T-cell (primary cell): ENCODE measurements at regions not wholly inside any gene's neighbourhood (a gene's known extent, or its start where the extent isn't known, plus 50 kb on each side); places are given as distances from the start of the nearest gene placed in this dataset.

Experiments used
- ATAC-seq, 4 experiments: fragments of 200-7000 bp in 3 of 4; fragments of 150-1000 bp in 1 of 4; cut with Tn5 transposase; replicated peaks in 1 of 4; 1 replicate in 3 of 4; 2 replicates in 1 of 4; pipeline ENCODE4 v1.10.0; 2021; ENCODE audit warnings: moderate library complexity in 3 of 4, mild to moderate bottlenecking in 2 of 4, moderate number of reproducible peaks in 1 of 4
- CTCF ChIA-PET, 2 donors: fragments of 300-600 bp; sonication (Branson Sonifier 250); formaldehyde crosslinking; loops; one replicate each; lab custom pipeline; 2022; ENCODE audit warnings: antibody characterized with exemption in 2 of 2; lab: Charles Lee
- POLR2A ChIA-PET, 2 donors: fragments of 300-600 bp; sonication (Branson Sonifier 250); formaldehyde crosslinking; loops; one replicate each; lab custom pipeline; 2022; ENCODE audit warnings: antibody characterized with exemption in 2 of 2; lab: Charles Lee
- DNase-seq, 35 experiments: peaks; one replicate each; pipeline versions ENCODE4 v3.0.0 to v3.0.0-alpha.2; 2013 to 2023
- H3K27ac ChIP-seq: one replicate; pipeline ENCODE4 v1.5.1; 2013; ENCODE audit warnings: low read length
- H3K27me3 ChIP-seq, 2 experiments: replicated peaks in 1 of 2; 1 replicate in 1 of 2; 2 replicates in 1 of 2; pipeline versions ENCODE4 v1.6.1 to v1.7.0; 2013; ENCODE audit warnings: low read length in 1 of 2, mixed read lengths in 1 of 2; ENCODE audit not compliant: control insufficient read depth in 2 of 2, insufficient read depth in 2 of 2; ENCODE audit errors: extremely low read depth in 1 of 2
- H3K36me3 ChIP-seq, 2 donors: 1 replicate in 1 of 2; 2 replicates in 1 of 2; pipeline versions ENCODE4 v1.6.1 to v1.7.0; 2013; ENCODE audit warnings: low read length in 1 of 2; ENCODE audit not compliant: control insufficient read depth in 2 of 2, insufficient read depth in 1 of 2; ENCODE audit errors: extremely low read depth in 1 of 2
- H3K4me1 ChIP-seq, 2 experiments: 1 replicate in 1 of 2; 2 replicates in 1 of 2; pipeline versions ENCODE4 v1.6.1 to v1.7.0; 2013; ENCODE audit warnings: low read length in 2 of 2, mixed read lengths in 1 of 2; ENCODE audit not compliant: insufficient read depth in 2 of 2, control insufficient read depth in 1 of 2; ENCODE audit errors: extremely low read depth in 1 of 2
- H3K4me3 ChIP-seq, 2 donors: 1 replicate in 1 of 2; 2 replicates in 1 of 2; pipeline versions ENCODE4 v1.5.1 to v1.7.0; 2013; ENCODE audit warnings: mild to moderate bottlenecking in 2 of 2, low read length in 1 of 2, moderate library complexity in 1 of 2; ENCODE audit not compliant: control insufficient read depth in 1 of 2; ENCODE audit errors: extremely low read depth in 1 of 2
- H3K9me3 ChIP-seq: 2 replicates; pipeline ENCODE4 v1.7.0; 2013
- H3K27ac Mint-ChIP-seq, 2 donors: one replicate each; pipeline ENCODE4 v1.8.0; 2020 to 2021; ENCODE audit warnings: mild to moderate bottlenecking in 2 of 2, mixed read lengths in 2 of 2
- H3K27me3 Mint-ChIP-seq, 2 donors: one replicate each; pipeline ENCODE4 v1.8.0; 2021 to 2022; ENCODE audit warnings: mixed read lengths in 2 of 2
- H3K36me3 Mint-ChIP-seq: one replicate; pipeline ENCODE4 v1.8.0; 2021; ENCODE audit warnings: mixed read lengths
- H3K4me1 Mint-ChIP-seq, 3 donors: one replicate each; pipeline ENCODE4 v1.8.0; 2020 to 2022; ENCODE audit warnings: mixed read lengths in 3 of 3, mild to moderate bottlenecking in 1 of 3
- H3K4me3 Mint-ChIP-seq, 3 donors: one replicate each; pipeline ENCODE4 v1.8.0; 2020 to 2022; ENCODE audit warnings: mild to moderate bottlenecking in 3 of 3, mixed read lengths in 3 of 3, moderate library complexity in 3 of 3
- H3K9me3 Mint-ChIP-seq, 3 donors: one replicate each; pipeline ENCODE4 v1.8.0; 2020 to 2022; ENCODE audit warnings: mixed read lengths in 3 of 3
- WGBS: methylation state at CpG from one replicate; pipeline ENCODE4 v1.1.5; 2013; ENCODE audit warnings: missing lambda C conversion rate; ENCODE audit not compliant: insufficient coverage; 5-methylcytosine and 5-hydroxymethylcytosine counted together

DNA sequence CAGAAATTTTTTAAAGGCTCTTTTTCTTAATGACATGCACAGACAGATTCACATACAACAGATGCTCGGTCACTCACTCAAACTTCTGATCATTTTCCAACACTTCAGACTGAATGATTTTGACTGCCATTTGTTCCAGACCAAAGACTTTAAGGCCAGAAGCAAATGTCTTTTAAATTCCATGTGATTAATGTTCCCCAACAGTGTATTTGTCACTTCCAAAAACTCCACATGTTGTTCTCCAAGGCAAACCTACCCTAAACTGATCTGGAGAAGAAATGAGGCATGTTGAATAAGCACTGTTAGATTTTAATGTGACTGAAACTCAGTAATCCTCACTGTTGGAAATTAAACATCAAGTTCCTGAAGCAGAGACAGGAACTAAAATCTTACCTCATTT, 366.7 kb downstream of the GABRG2 start:
- no peak for ATAC-seq
- ChIA-PET POLR2A (no interaction called here), CTCF (no interaction called here)
- H3K36me3 ChIP-seq, result no peaks in the 10 kb centered on the region
- Mint-ChIP-seq H3K27ac (no peak overlapping the region), H3K36me3 (no peaks in the 10 kb centered on the region), H3K4me3 (no peak overlapping the region), H3K4me1 (no peaks in the 10 kb centered on the region), H3K9me3 (peaks cover 0 to 4% (median 0%) of the 10 kb centered on the region in 3 donors), H3K27me3 (no peaks in the 10 kb centered on the region)
- H3K4me3 ChIP-seq, result no peak overlapping the region
- no peaks in the 10 kb centered on the region for H3K27me3 ChIP-seq
- no CpG with 5 or more reads among the region's 1 CpG for WGBS
- H3K27ac ChIP-seq, result no peak overlapping the region
- no peak for DNase-seq
- no peaks in the 10 kb centered on the region for H3K4me1 ChIP-seq
- H3K9me3 ChIP-seq, result peaks cover 3% of the 10 kb centered on the region

DNA sequence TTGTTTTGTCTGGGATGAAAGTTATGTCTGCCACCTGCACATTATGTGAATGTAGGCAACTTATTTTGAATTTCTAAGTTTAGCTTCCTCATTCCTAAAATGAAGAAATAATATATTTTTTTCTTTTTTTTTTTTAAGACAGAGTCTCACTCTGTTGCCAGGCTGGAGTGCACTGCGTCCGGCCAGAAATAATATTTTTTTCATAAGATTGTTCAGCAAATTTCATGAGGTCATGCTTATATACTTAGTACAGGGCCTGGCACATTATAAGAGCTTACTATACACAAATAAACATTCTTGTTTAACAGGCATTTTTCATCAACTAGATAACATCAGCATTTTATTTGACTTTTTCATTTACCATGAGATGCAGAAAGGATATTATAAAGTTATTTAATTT, 368.5 kb downstream of the GABRG2 start:
- POLR2A ChIA-PET, result no interaction called here
- WGBS, result no CpG with 5 or more reads among the region's 2 CpGs
- no peaks in the 10 kb centered on the region for H3K4me1 ChIP-seq
- no peaks in the 10 kb centered on the region for H3K4me1 Mint-ChIP-seq
- no peaks in the 10 kb centered on the region for H3K27me3 Mint-ChIP-seq
- H3K36me3 ChIP-seq, result no peaks in the 10 kb centered on the region
- no peaks in the 10 kb centered on the region for H3K36me3 Mint-ChIP-seq
- H3K4me3 Mint-ChIP-seq, result no peak overlapping the region
- DNase-seq (no peak), ATAC-seq (no peak)
- no peak overlapping the region for H3K27ac ChIP-seq
- no peak overlapping the region for H3K4me3 ChIP-seq
- H3K27ac Mint-ChIP-seq, result no peak overlapping the region
- H3K27me3 ChIP-seq, result no peaks in the 10 kb centered on the region
- CTCF ChIA-PET, result no interaction called here
- peaks cover 3% of the 10 kb centered on the region for H3K9me3 ChIP-seq
- H3K9me3 Mint-ChIP-seq, result peaks cover 0 to 11% (median 4%) of the 10 kb centered on the region in 3 donors

DNA sequence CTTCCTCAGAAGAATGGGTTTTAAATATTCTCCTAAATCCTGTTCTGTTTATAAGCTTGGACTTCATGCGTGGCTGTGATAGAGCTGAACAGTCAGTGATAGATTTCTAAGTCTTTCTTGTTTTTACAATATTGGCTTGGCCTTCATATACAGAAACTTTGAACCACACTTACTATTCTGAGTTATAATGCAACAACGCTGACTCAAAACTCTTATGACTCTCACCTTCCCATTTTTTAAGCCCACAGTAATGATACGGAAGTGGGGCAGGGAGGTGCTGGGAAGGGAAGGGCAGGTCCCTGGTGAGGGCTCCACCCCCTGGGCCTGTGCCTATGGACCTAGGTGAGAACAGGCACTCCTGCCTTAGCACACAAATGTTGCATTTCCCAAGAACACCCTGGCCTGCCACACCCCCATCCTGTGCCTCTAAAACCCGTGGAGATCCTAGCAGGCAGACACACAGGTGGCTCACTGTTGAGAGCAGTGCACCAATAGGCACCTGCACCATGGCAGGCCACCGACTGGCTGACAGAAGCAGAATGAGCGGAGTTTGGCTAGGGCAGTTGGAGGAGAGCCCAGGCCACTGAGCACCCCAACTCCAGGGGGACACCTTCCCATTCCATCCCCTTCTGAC, 376.7 kb downstream of the GABRG2 start:
- Histone ChIP-seq H3K4me3 (no peak overlapping the region), H3K27me3 (no peaks in the 10 kb centered on the region), H3K9me3 (no peaks in the 10 kb centered on the region), H3K36me3 (no peaks in the 10 kb centered on the region), H3K27ac (no peak overlapping the region), H3K4me1 (no peaks in the 10 kb centered on the region)
- ATAC-seq (no peak), DNase-seq (no peak)
- Mint-ChIP-seq H3K4me1 (no peaks in the 10 kb centered on the region), H3K4me3 (no peak overlapping the region), H3K27ac (no peak overlapping the region), H3K36me3 (no peaks in the 10 kb centered on the region), H3K9me3 (peaks cover 2 to 11% (median 4%) of the 10 kb centered on the region in 3 donors), H3K27me3 (no peaks in the 10 kb centered on the region)
- WGBS, result 72% methylated on average over 3 of the region's 6 CpGs
- ChIA-PET CTCF (no interaction called here), POLR2A (no interaction called here)

DNA sequence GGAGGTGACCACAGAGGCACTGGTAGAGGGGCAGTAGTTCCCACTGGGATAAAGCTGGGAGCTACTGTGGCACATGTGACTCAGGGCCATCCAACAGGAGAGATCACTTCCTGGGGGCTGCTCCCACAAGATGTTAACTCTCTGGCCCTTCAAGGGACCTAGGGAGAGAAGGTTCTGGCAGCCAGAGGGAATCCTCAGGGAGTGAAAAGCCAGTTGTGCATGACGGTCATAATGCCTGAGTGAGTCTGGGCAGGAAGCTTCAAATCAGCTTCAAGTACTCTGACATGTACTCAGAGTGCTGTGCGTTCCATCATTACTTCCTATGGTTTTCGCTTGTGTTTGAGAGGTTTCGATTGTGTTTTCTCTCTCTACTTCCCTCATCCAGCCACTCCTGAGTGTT, 388.5 kb downstream of the GABRG2 start:
- no peaks in the 10 kb centered on the region for H3K36me3 Mint-ChIP-seq
- ChIA-PET CTCF (no interaction called here), POLR2A (no interaction called here)
- no peak overlapping the region for H3K27ac Mint-ChIP-seq
- no peak for ATAC-seq
- no peak overlapping the region for H3K4me3 Mint-ChIP-seq
- no peaks in the 10 kb centered on the region for H3K27me3 ChIP-seq
- H3K4me1 ChIP-seq, result no peaks in the 10 kb centered on the region
- no peak overlapping the region for H3K27ac ChIP-seq
- H3K4me3 ChIP-seq, result no peak overlapping the region
- peaks cover 22 to 42% (median 36%) of the 10 kb centered on the region in 3 donors for H3K9me3 Mint-ChIP-seq
- 85% methylated on average over 2 of the region's 4 CpGs for WGBS
- H3K4me1 Mint-ChIP-seq, result no peaks in the 10 kb centered on the region
- no peaks in the 10 kb centered on the region for H3K9me3 ChIP-seq
- no peak for DNase-seq
- no peaks in the 10 kb centered on the region for H3K36me3 ChIP-seq
- H3K27me3 Mint-ChIP-seq, result no peaks in the 10 kb centered on the region

DNA sequence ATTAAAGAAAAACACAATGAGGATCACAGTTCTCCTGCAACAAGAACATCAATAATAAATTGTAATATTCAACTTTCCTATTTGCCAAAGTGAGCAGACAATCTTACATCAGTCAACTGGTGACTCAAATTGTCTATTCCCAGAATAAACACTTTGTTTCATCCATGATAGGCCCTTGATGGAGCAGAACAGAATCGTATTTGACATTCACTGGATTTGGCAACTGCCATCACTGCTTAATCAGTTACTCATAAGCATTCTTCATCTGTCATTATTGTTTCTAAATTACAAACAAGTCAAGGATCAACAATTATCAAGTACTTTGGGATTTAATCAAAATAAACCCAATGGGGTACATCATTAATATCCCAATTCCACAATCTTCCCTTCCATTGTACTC, 398.4 kb downstream of the GABRG2 start:
- Histone ChIP-seq H3K9me3 (no peaks in the 10 kb centered on the region), H3K27me3 (no peaks in the 10 kb centered on the region), H3K27ac (no peak overlapping the region), H3K4me3 (no peak overlapping the region), H3K4me1 (no peaks in the 10 kb centered on the region), H3K36me3 (no peaks in the 10 kb centered on the region)
- Mint-ChIP-seq H3K4me1 (no peaks in the 10 kb centered on the region), H3K27me3 (no peaks in the 10 kb centered on the region), H3K36me3 (no peaks in the 10 kb centered on the region), H3K9me3 (peaks cover 10 to 14% (median 12%) of the 10 kb centered on the region in 3 donors), H3K4me3 (no peak overlapping the region), H3K27ac (no peak overlapping the region)
- WGBS, result 67% methylated on average over 1 of the region's 1 CpG
- ChIA-PET CTCF (no interaction called here), POLR2A (no interaction called here)
- ATAC-seq (no peak), DNase-seq (no peak)

DNA sequence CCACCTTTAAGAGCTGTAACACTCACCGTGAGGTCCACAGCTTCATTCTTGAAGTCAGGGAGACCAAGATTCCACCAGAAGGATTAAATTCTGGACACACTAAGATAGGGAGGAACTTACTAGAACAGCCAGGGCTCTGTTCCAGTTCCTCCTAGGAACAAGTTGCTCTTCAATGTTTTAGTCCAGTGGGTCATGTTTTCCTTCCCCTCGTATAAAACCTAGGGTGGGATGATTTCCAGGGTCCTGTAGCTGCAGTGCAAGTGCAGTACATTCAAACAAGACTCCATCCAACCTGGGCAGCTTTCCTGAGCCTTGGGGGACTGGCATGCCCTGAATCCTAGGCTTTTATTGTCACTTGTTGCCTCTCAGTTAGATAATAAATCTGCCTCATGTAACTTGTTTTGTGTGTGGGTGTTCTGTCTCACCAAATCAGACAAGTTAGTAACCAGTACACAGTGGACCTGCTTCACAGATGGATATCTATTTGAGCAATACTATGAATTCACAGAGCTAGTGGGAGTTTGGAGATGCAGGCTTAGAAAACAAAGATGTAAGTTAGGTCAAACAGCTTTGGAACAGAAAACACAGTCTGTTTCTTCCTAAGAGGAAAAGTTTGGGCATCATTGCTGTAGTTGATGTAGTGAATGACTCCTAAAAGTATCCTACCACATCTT, 405.6 kb downstream of the GABRG2 start:
- H3K4me3 ChIP-seq, result no peak overlapping the region
- H3K27ac Mint-ChIP-seq, result no peak overlapping the region
- POLR2A ChIA-PET, result no interaction called here
- no peaks in the 10 kb centered on the region for H3K9me3 ChIP-seq
- no peak overlapping the region for H3K27ac ChIP-seq
- CTCF ChIA-PET, result no interaction called here
- H3K4me1 ChIP-seq, result no peaks in the 10 kb centered on the region
- H3K27me3 ChIP-seq, result no peaks in the 10 kb centered on the region
- no peak overlapping the region for H3K4me3 Mint-ChIP-seq
- no peaks in the 10 kb centered on the region for H3K4me1 Mint-ChIP-seq
- H3K36me3 ChIP-seq, result no peaks in the 10 kb centered on the region
- ATAC-seq (no peak), DNase-seq (no peak)
- no peaks in the 10 kb centered on the region for H3K36me3 Mint-ChIP-seq
- 82% methylated on average over 1 of the region's 2 CpGs for WGBS
- peaks cover 4 to 6% (median 5%) of the 10 kb centered on the region in 3 donors for H3K9me3 Mint-ChIP-seq
- no peaks in the 10 kb centered on the region for H3K27me3 Mint-ChIP-seq
